Uterus (tissue), 3 donors: ENCODE measurements at regions not wholly inside any gene's neighbourhood (a gene's known extent, or its start where the extent isn't known, plus 50 kb on each side); places are given as distances from the start of the nearest gene placed in this dataset.

Experiments used
- DNase-seq, 2 donors: peaks; one replicate each; pipeline ENCODE4 v3.0.0-alpha.2; 2019 to 2020
- H3K27ac ChIP-seq, 2 donors: fragments of 200-600 bp; sonication (generic); 1 replicate in 1 of 2; 2 replicates in 1 of 2; pipeline ENCODE4 v1.5.1; 2016 to 2018
- H3K27me3 ChIP-seq, 2 donors: fragments of 200-600 bp; sonication (generic); one replicate each; pipeline ENCODE4 v1.5.1; 2018 to 2019; ENCODE audit warnings: control low read depth in 1 of 2
- H3K36me3 ChIP-seq, 2 donors: fragments of 200-600 bp; sonication (generic); one replicate each; pipeline ENCODE4 v1.5.1; 2019; ENCODE audit warnings: control low read depth in 1 of 2
- H3K4me1 ChIP-seq, 2 donors: fragments of 200-600 bp; sonication (generic); one replicate each; pipeline ENCODE4 v1.5.1; 2018 to 2019; ENCODE audit warnings: control low read depth in 1 of 2
- H3K4me3 ChIP-seq, 2 donors: fragments of 200-600 bp; sonication (generic); 1 replicate in 1 of 2; 2 replicates in 1 of 2; pipeline ENCODE4 v1.5.1; 2018 to 2019; ENCODE audit warnings: mild to moderate bottlenecking in 1 of 2
- H3K9me3 ChIP-seq, 2 donors: fragments of 200-600 bp; sonication (generic); one replicate each; pipeline ENCODE4 v1.5.1; 2019; ENCODE audit warnings: control low read depth in 1 of 2
- POLR2A ChIP-seq, 2 donors: fragments of 450-650 bp; IDR thresholded peaks; one replicate each; pipeline ENCODE4 v1.6.1; 2016; ENCODE audit warnings: antibody characterized with exemption in 2 of 2, mild to moderate bottlenecking in 1 of 2, moderate library complexity in 1 of 2
- intact Hi-C: fragments of 100-400 bp; cut with DNase I; formaldehyde crosslinking; loops from one replicate; pipeline ENCODE4 v1.15.1; 2023; ENCODE audit warnings: low total_unique reads
- TF ChIP-seq, protein P1 (sequence below), 4 experiments: fragments of 200-600 bp in 2 of 4; fragments of 450-650 bp in 2 of 4; sonication (generic) in 2 of 4; IDR thresholded peaks; one replicate each; pipeline ENCODE4 v1.5.1; 2016 to 2019; ENCODE audit warnings: antibody characterized with exemption in 4 of 4, mild to moderate bottlenecking in 2 of 4, moderate library complexity in 1 of 4
- donor health status: DM: yes; HTN: yes; CAD: no.

GRCh38 chr12:127386723-127387122 is 880.2 kb upstream of the TMEM132C start:
- no peaks in the 10 kb centered on the region for H3K4me1 ChIP-seq
- H3K27me3 ChIP-seq, result no peaks in the 10 kb centered on the region
- TF ChIP-seq POLR2A (IDR thresholded peaks at IDR 0.05), result no peak
- TF ChIP-seq, protein P1, sequence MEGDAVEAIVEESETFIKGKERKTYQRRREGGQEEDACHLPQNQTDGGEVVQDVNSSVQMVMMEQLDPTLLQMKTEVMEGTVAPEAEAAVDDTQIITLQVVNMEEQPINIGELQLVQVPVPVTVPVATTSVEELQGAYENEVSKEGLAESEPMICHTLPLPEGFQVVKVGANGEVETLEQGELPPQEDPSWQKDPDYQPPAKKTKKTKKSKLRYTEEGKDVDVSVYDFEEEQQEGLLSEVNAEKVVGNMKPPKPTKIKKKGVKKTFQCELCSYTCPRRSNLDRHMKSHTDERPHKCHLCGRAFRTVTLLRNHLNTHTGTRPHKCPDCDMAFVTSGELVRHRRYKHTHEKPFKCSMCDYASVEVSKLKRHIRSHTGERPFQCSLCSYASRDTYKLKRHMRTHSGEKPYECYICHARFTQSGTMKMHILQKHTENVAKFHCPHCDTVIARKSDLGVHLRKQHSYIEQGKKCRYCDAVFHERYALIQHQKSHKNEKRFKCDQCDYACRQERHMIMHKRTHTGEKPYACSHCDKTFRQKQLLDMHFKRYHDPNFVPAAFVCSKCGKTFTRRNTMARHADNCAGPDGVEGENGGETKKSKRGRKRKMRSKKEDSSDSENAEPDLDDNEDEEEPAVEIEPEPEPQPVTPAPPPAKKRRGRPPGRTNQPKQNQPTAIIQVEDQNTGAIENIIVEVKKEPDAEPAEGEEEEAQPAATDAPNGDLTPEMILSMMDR (IDR thresholded peaks at IDR 0.05), result no peak
- H3K27ac ChIP-seq, result no peak overlapping the region
- H3K36me3 ChIP-seq, result no peaks in the 10 kb centered on the region
- H3K4me3 ChIP-seq, result no peak overlapping the region
- DNase-seq, result no peak
- intact Hi-C loops, result no loop called here
- H3K9me3 ChIP-seq, result no peaks in the 10 kb centered on the region

DNA sequence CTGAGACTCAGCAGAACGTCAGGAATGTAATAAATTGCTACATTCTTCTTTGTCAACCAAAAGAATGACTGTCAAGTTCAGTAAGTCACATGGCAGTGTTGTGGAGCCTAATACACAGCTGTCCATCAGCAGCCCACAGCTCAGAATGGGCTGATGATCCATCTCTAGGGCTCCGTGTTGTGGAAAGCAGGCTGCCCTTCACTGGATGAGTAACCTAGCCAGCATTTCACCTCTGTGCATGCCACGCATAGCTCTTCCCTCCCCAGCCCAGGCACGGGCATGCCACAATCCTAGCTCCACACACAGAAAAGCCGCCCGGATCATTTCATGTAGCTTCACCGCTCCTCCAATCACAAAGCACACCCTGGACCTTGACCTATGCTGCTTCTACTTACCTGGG is 878.0 kb upstream of the TMEM132C start:
- TF ChIP-seq, protein P1 (IDR thresholded peaks at IDR 0.05), result no peak
- TF ChIP-seq POLR2A (IDR thresholded peaks at IDR 0.05), result no peak
- intact Hi-C loops, result no loop called here

DNA sequence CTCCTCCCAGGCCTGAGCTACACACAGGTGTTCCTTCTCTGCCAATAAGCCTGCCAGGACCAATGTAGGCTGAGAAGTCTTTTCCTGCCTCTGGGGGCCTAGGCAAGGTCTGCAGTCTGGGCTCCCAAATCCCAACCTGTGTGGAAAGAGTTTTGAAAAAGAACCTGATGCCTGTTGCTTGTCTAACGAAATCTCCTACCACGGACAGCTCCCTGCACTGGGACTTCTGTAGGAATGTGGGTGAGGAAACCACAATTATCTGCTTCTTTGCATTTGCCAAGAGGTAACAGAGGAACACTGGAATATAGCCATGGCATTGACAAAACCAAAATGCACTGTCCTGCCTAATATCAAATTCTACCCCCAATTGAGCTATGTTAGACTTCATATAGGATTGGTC is 877.0 kb upstream of the TMEM132C start:
- no peak overlapping the region for H3K27ac ChIP-seq
- H3K9me3 ChIP-seq, result no peaks in the 10 kb centered on the region
- TF ChIP-seq, protein P1 (IDR thresholded peaks at IDR 0.05), result no peak
- no peak for TF ChIP-seq POLR2A (IDR thresholded peaks at IDR 0.05)
- no peak overlapping the region for H3K4me3 ChIP-seq
- intact Hi-C loops, result no loop called here
- H3K36me3 ChIP-seq, result no peaks in the 10 kb centered on the region
- H3K4me1 ChIP-seq, result no peaks in the 10 kb centered on the region
- no peak for DNase-seq
- no peaks in the 10 kb centered on the region for H3K27me3 ChIP-seq

More for the DNA sequence above, 878.0 kb upstream of the TMEM132C start:
- Histone ChIP-seq H3K27ac (no peak overlapping the region), H3K4me3 (no peak overlapping the region), H3K27me3 (no peaks in the 10 kb centered on the region), H3K36me3 (no peaks in the 10 kb centered on the region), H3K4me1 (no peaks in the 10 kb centered on the region), H3K9me3 (no peaks in the 10 kb centered on the region)
- no peak for DNase-seq

DNA sequence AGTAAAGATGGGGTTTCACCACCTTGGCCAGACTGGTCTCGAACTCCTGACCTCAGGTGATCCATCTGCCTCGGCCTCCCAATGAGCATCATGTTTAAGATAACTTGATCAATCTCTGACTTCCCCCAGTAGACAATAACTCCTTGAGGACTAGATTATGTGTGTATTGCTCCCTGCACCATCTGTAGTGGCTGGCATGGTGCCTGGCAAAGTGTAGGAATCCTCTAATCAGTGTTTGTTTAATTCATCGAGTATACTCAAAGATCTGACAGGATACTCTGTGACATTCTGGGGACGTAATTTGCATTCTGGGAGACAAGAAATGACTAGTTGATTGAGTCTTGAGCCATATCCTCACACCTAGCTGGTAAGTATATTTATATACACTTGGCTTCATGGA is 873.5 kb upstream of the TMEM132C start:
- TF ChIP-seq POLR2A (IDR thresholded peaks at IDR 0.05), result no peak
- TF ChIP-seq, protein P1 (IDR thresholded peaks at IDR 0.05), result no peak
- Histone ChIP-seq H3K9me3 (no peaks in the 10 kb centered on the region), H3K4me1 (no peaks in the 10 kb centered on the region), H3K27ac (no peak overlapping the region), H3K27me3 (no peaks in the 10 kb centered on the region), H3K4me3 (no peak overlapping the region), H3K36me3 (no peaks in the 10 kb centered on the region)
- no peak for DNase-seq
- intact Hi-C loops, result no loop called here

- TF ChIP-seq, protein P1 (IDR thresholded peaks at IDR 0.05), result no peak
- no peak for TF ChIP-seq POLR2A (IDR thresholded peaks at IDR 0.05)
- intact Hi-C loops, result no loop called here
- H3K36me3 ChIP-seq, result no peaks in the 10 kb centered on the region
- no peaks in the 10 kb centered on the region for H3K9me3 ChIP-seq
- H3K4me1 ChIP-seq, result no peaks in the 10 kb centered on the region
- no peak overlapping the region for H3K4me3 ChIP-seq
- no peak for DNase-seq
- no peak overlapping the region for H3K27ac ChIP-seq
- H3K27me3 ChIP-seq, result no peaks in the 10 kb centered on the region
Measured at GRCh38 chr12:127393896-127394295, 873.1 kb upstream of the TMEM132C start.
